ENCODE measurements at regions not wholly inside any gene's neighbourhood (a gene's known extent, or its start where the extent isn't known, plus 50 kb on each side); places are given as distances from the start of the nearest gene placed in this dataset. TPM values are rescaled to one million over a fixed set of nuclear protein-coding genes. Genes with fewer than 3 reads are reported as not detected.

- Histone ChIP-seq H3K36me3 (no peaks in the 10 kb centered on the region), H3K4me3 (no peak overlapping the region), H3K27me3 (no peaks in the 10 kb centered on the region), H3K27ac (no peak overlapping the region), H3K4me1 (no peaks in the 10 kb centered on the region), H2AFZ (replicated peaks) (no peak overlapping the region), H4K20me1 (ENCODE audit: low read depth) (no peaks in the 10 kb centered on the region), H3F3A (ENCODE audit: low read depth) (no peaks in the 10 kb centered on the region), H3K4me2 (no peak overlapping the region), H3K9me3 (ENCODE audit: low read depth) (peaks cover 4% of the 10 kb centered on the region), H3K79me2 (ENCODE audit: low read depth) (no peaks in the 10 kb centered on the region), H3K9ac (no peak overlapping the region)
- H3K9me3 Mint-ChIP-seq = no peaks in the 10 kb centered on the region
- no peak overlapping the region for H3K27ac Mint-ChIP-seq
- no peak for DNase-seq (ENCODE audit: low spot score)
- H3K27me3 Mint-ChIP-seq (ENCODE audit: insufficient read depth, low read depth) = no peaks in the 10 kb centered on the region
- H3K4me3 Mint-ChIP-seq = no peak overlapping the region
- H3K4me1 Mint-ChIP-seq = no peaks in the 10 kb centered on the region
- no peaks in the 10 kb centered on the region for H3K36me3 Mint-ChIP-seq
- no peak for TF ChIP-seq EZH2phosphoT487 (IDR thresholded peaks at IDR 0.05)
- TF ChIP-seq, protein P1, sequence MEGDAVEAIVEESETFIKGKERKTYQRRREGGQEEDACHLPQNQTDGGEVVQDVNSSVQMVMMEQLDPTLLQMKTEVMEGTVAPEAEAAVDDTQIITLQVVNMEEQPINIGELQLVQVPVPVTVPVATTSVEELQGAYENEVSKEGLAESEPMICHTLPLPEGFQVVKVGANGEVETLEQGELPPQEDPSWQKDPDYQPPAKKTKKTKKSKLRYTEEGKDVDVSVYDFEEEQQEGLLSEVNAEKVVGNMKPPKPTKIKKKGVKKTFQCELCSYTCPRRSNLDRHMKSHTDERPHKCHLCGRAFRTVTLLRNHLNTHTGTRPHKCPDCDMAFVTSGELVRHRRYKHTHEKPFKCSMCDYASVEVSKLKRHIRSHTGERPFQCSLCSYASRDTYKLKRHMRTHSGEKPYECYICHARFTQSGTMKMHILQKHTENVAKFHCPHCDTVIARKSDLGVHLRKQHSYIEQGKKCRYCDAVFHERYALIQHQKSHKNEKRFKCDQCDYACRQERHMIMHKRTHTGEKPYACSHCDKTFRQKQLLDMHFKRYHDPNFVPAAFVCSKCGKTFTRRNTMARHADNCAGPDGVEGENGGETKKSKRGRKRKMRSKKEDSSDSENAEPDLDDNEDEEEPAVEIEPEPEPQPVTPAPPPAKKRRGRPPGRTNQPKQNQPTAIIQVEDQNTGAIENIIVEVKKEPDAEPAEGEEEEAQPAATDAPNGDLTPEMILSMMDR (IDR thresholded peaks at IDR 0.05) = no peak
- no peak for TF ChIP-seq EZH2 (IDR thresholded peaks at IDR 0.05)
Measured at GRCh38 chrX:117291760-117292159, 824.9 kb downstream of the KLHL13 start.

DNA sequence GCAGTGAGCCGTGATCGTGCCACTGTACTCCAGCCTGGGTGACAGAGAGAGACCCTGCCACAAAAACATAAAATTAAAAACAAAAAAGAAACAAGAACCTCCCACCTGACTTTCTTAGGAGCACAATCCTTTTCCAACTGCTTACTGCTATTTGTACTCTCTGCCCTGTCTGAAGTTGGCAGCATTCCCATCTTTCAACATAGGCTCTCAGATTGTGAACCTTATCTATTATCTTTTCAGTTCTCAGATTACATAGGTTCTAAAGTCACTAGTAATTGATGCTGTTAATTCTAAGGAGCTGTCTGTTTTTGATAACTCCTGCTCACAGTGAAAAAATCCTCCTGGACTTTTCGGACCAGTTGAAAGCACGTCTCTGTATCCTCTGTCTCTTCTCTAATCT is 812.2 kb upstream of the CT83 start:
- H3K27ac ChIP-seq = no peak overlapping the region
- H3K4me3 ChIP-seq = no peak overlapping the region
- no peaks in the 10 kb centered on the region for H3K36me3 ChIP-seq
- H3K4me2 ChIP-seq = no peak overlapping the region
- H3K27me3 ChIP-seq = no peaks in the 10 kb centered on the region
- H3F3A ChIP-seq (ENCODE audit: low read depth) = no peaks in the 10 kb centered on the region
- H3K36me3 Mint-ChIP-seq = no peaks in the 10 kb centered on the region
- H3K4me1 ChIP-seq = no peaks in the 10 kb centered on the region
- TF ChIP-seq EZH2phosphoT487 (IDR thresholded peaks at IDR 0.05) = no peak
- TF ChIP-seq EZH2 (IDR thresholded peaks at IDR 0.05) = no peak
- TF ChIP-seq, protein P1 (IDR thresholded peaks at IDR 0.05) = no peak
- DNase-seq (ENCODE audit: low spot score) = no peak
- no peaks in the 10 kb centered on the region for H3K9me3 ChIP-seq (ENCODE audit: low read depth)
- H2AFZ ChIP-seq (replicated peaks) = no peak overlapping the region
- no peak overlapping the region for H3K27ac Mint-ChIP-seq
- H3K9ac ChIP-seq = no peak overlapping the region
- no peaks in the 10 kb centered on the region for H4K20me1 ChIP-seq (ENCODE audit: low read depth)
- no peaks in the 10 kb centered on the region for H3K79me2 ChIP-seq (ENCODE audit: low read depth)
- no peaks in the 10 kb centered on the region for H3K4me1 Mint-ChIP-seq
- H3K27me3 Mint-ChIP-seq (ENCODE audit: insufficient read depth, low read depth) = no peaks in the 10 kb centered on the region
- H3K4me3 Mint-ChIP-seq = no peak overlapping the region
- H3K9me3 Mint-ChIP-seq = peaks cover 5% of the 10 kb centered on the region

Small RNA genes lying in the stretch of these regions (small RNA-seq; reads per million reads assigned to genes)
- not detected for gene AC005002.2

All from neural progenitor cell (in vitro differentiated cells).